Activated naive CD8-positive, alpha-beta T cell treated with anti-CD3 and anti-CD28 coated beads, Interleukin-2, amount 50 U/mL, for 24 hours (primary cell): ENCODE measurements at regions not wholly inside any gene's neighbourhood (a gene's known extent, or its start where the extent isn't known, plus 50 kb on each side); places are given as distances from the start of the nearest gene placed in this dataset.
"Not testable (repeated sequence)": the region's sequence is repeated elsewhere in the genome, so short reads cannot be mapped to it uniquely, and the experiment has no call there.

Experiments
- ATAC-seq: fragments of 150-1000 bp; cut with Tn5 transposase; one replicate; pipeline ENCODE4 v1.10.0; 2021
- DNase-seq: peaks from one replicate; pipeline ENCODE4 v3.0.0; 2021
- H3K27ac Mint-ChIP-seq: one replicate; pipeline ENCODE4 v1.8.0; 2021; ENCODE audit warnings: mild to moderate bottlenecking, mixed read lengths
- H3K27me3 Mint-ChIP-seq: one replicate; pipeline ENCODE4 v1.8.0; 2021; ENCODE audit warnings: mixed read lengths
- H3K36me3 Mint-ChIP-seq: one replicate; pipeline ENCODE4 v1.8.0; 2021; ENCODE audit warnings: low read depth, mixed read lengths
- H3K4me1 Mint-ChIP-seq: one replicate; pipeline ENCODE4 v1.8.0; 2021; ENCODE audit warnings: mixed read lengths
- H3K4me3 Mint-ChIP-seq: one replicate; pipeline ENCODE4 v1.8.0; 2021; ENCODE audit warnings: mild to moderate bottlenecking, moderate library complexity, mixed read lengths
- H3K9me3 Mint-ChIP-seq: one replicate; pipeline ENCODE4 v1.8.0; 2021; ENCODE audit warnings: mixed read lengths

DNA sequence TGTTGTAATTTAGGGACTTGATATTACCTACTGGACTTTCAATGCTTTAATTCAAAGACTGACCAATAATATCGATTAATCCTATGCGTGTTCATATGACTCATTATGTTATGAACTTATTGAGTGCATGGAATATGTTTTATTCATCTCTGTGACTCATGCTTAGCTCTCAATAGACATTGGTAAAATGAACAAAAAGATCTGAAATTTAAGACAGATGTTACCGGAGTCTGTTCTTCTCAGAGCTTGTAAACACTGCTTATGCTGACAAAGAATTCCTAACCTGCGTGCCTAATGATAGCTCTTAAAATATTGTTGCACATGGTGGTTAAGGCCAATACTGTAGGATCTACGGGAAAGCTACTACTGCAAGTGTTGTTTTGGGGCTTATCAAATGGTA lies 131.5 kb upstream of the ACBD5 start:
- DNase-seq, result no peak

DNA sequence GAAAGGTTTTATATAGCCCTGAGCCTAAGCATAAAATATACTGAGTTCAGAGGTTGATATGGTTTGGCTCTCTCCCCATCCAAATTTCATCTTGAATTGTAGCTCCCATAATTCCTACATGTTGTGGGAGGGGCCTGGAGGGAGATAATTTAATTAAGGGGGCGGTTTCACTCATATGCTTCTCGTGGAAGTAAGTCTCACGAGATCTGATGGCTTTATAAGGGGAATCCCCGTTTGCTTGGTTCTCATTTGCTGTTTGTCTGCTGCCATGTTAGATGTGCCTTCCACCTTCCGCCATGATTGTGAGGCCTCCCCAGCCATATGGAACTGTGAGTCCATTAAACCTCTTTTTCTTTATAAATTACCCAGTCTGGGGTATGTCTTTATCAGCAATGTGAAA lies 130.8 kb upstream of the ACBD5 start:
- not testable (repeated sequence) for H3K4me3 Mint-ChIP-seq, H3K9me3 Mint-ChIP-seq, H3K27me3 Mint-ChIP-seq, DNase-seq, H3K36me3 Mint-ChIP-seq, H3K27ac Mint-ChIP-seq, ATAC-seq
- peaks cover 11% of the 10 kb centered on the region for H3K4me1 Mint-ChIP-seq

More for the DNA sequence above, 131.5 kb upstream of the ACBD5 start:
- Mint-ChIP-seq H3K4me3 (no peak overlapping the region), H3K27ac (no peak overlapping the region), H3K36me3 (no peaks in the 10 kb centered on the region), H3K27me3 (peaks cover 3% of the 10 kb centered on the region), H3K4me1 (peaks cover 3% of the 10 kb centered on the region), H3K9me3 (no peaks in the 10 kb centered on the region)
- no peak for ATAC-seq

DNA sequence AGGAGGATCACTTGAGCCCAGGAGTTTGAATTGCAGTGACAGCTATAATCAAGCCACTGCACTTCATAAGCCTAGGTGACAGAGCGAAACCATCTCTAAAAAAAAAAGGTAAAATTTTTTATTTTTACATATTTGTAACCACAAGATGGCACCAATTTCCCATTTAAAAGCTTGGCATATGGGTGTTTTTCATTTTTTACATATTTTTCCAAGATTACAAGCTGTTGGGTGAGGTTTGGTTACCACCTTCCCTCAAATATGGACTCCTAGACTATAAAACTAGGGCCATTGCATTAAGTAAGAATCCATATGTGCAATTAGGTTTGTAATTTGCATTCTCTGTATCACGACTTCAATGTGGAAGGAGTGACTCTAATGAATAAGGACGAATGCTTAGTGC lies 129.3 kb upstream of the ACBD5 start:
- H3K36me3 Mint-ChIP-seq, result no peaks in the 10 kb centered on the region
- H3K4me1 Mint-ChIP-seq, result peaks cover 16% of the 10 kb centered on the region
- no peaks in the 10 kb centered on the region for H3K9me3 Mint-ChIP-seq
- no peak overlapping the region for H3K27ac Mint-ChIP-seq
- peaks cover 3% of the 10 kb centered on the region for H3K27me3 Mint-ChIP-seq
- H3K4me3 Mint-ChIP-seq, result no peak overlapping the region
- ATAC-seq, result no peak
- no peak for DNase-seq

DNA sequence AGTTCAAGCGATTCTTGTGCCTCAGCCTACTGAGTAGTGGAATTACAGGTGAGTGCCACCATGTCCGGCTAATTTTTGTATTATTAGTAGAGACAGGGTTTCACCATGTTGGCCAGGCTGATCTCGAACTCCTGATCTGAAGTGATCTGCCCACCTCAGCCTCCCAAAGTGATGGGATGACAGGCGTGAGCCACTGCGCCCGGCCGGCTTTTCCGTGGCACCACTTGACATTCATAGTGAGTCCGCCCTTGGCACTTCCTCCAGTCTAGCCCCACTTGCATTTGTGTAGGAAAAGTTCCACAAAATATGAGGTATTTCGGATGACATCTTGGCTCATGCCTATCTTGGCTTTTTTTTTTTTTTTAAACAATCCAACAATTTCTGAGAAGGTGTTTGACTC lies 128.1 kb upstream of the ACBD5 start:
- H3K9me3 Mint-ChIP-seq, result no peaks in the 10 kb centered on the region
- peaks cover 16% of the 10 kb centered on the region for H3K4me1 Mint-ChIP-seq
- no peak overlapping the region for H3K27ac Mint-ChIP-seq
- H3K4me3 Mint-ChIP-seq, result no peak overlapping the region
- DNase-seq (no peak), ATAC-seq (no peak)
- H3K36me3 Mint-ChIP-seq, result no peaks in the 10 kb centered on the region
- H3K27me3 Mint-ChIP-seq, result no peaks in the 10 kb centered on the region

DNA sequence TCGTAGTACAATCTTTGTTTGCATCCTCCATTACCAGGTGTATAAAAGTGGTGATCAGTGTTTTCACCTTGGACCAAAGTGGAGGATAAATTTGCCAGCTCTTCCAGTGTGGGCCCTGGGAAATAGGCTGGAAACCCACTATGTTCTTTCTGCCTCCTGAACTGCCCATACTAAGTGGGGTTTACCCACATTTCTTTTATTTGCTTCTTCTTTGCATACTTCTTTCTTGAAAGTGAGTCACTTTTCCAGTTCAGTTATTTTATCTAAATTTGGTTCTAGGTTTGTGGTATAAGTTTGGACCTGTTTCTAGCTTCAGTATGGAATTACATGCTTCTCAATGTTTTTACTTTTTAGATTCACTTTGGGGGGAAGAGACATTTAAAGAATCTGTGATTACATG lies 126.2 kb upstream of the ACBD5 start:
- no peak overlapping the region for H3K4me3 Mint-ChIP-seq
- no peaks in the 10 kb centered on the region for H3K27me3 Mint-ChIP-seq
- ATAC-seq, result no peak
- no peak for DNase-seq
- no peaks in the 10 kb centered on the region for H3K9me3 Mint-ChIP-seq
- no peaks in the 10 kb centered on the region for H3K36me3 Mint-ChIP-seq
- H3K4me1 Mint-ChIP-seq, result peaks cover 16% of the 10 kb centered on the region
- no peak overlapping the region for H3K27ac Mint-ChIP-seq

DNA sequence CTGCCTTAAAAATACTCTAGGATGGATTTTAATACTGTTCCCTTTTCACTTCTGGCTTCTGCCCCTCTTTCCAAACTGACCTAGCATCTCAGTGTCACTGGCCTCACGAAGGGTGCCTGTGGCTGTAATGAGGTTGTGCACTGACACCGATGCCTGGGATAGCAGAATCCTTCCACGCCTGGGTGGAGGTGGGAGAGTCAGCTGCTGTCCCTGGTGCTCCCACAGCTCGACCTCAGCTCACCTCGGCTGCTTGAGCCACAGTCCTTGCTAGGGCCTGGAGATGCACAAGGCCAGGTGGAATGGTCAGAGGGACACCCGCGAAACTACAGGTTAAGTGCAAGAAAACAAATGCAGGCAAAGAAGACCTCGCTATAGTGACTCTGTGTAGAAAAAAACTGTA lies 123.4 kb upstream of the ACBD5 start:
- Mint-ChIP-seq H3K4me3 (no peak overlapping the region), H3K36me3 (no peaks in the 10 kb centered on the region), H3K4me1 (peaks cover 16% of the 10 kb centered on the region), H3K9me3 (no peaks in the 10 kb centered on the region), H3K27me3 (no peaks in the 10 kb centered on the region), H3K27ac (no peak overlapping the region)
- no peak for DNase-seq
- ATAC-seq, result no peak

DNA sequence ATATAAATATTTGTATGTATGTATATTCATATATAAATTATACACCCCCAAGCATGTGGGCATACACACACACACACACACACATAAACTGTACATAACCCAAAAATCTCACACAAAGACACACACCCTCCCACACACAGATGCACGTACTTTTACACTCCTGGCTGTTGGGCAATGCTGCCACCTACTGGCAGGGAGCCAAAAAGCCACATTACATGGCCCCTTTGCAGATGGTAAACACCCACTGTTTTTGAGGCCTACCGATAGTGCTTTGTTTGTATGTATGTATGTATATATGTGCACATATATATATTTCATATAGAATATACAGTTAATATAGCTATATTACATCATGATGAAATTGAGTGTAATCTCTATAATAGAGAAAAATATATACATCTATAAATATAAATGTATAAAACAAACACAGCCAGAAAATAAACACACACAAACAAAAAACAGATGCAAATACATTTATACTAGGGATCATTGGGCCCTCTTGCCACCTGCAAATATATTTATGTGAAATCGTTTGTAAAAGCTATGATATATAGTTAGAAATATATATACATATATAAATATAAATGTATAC lies 120.1 kb upstream of the ACBD5 start:
- ATAC-seq, result peak; percentile 69
- H3K4me1 Mint-ChIP-seq, result peaks cover 3% of the 10 kb centered on the region

DNA sequence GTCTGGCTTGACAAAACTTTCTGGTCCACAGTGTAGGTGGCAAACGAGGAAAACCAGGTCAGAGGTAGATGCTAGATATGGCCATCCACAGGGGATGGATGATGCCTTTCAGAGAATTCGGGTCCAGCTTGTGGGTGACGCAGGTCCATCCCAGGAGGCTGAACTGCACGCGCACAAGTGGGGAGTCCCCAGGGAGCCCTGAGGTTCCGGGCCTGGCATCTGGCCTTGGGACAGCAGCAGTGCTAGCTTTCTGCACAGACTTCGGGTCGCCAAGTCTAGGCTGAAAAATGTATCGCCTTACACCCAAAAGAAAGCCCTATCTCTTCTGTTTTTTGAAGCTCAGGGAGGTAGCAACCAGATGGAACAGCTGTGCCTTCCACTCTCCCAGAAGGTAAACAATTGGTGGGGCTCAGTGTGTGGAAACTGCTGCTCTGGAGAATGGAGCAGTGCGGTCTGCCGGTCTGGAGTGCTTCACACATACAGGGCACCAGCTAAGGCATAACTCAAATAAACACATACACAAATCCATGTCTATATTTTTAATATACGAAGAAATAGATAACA lies 119.3 kb upstream of the ACBD5 start:
- Mint-ChIP-seq H3K27me3 (no peaks in the 10 kb centered on the region), H3K36me3 (no peaks in the 10 kb centered on the region), H3K4me3 (no peak overlapping the region), H3K9me3 (no peaks in the 10 kb centered on the region), H3K4me1 (peaks cover 2% of the 10 kb centered on the region), H3K27ac (no peak overlapping the region)
- DNase-seq, result no peak
- no peak for ATAC-seq

More for the DNA sequence above, 120.1 kb upstream of the ACBD5 start:
- Mint-ChIP-seq H3K27me3 (no peaks in the 10 kb centered on the region), H3K36me3 (no peaks in the 10 kb centered on the region), H3K4me3 (no peak overlapping the region), H3K9me3 (no peaks in the 10 kb centered on the region), H3K27ac (no peak overlapping the region)
- peak; percentile 81 for DNase-seq

DNA sequence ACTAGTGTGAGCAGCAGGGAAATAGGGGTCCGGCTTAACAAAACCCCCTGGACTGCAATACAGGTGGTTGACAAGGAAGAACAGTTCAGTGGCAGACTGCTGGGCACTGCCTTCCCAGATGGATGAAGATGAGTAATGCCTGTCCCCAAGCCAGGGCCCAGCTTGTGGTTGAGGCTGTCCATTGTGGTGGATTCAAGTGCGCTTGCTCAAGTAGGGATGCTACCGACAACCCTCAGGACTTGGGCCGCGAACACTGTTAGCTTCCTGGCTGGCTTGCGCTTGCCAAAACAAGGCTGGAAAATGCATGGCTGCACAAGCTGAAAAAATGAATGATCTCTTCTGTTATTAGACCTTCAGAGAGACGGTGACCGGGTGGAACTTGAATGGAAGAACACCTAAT lies 116.1 kb upstream of the ACBD5 start:
- no peak for ATAC-seq
- DNase-seq, result no peak
- no peak overlapping the region for H3K4me3 Mint-ChIP-seq
- H3K4me1 Mint-ChIP-seq, result peaks cover 10% of the 10 kb centered on the region
- peaks cover 3% of the 10 kb centered on the region for H3K27me3 Mint-ChIP-seq
- no peaks in the 10 kb centered on the region for H3K9me3 Mint-ChIP-seq
- no peak overlapping the region for H3K27ac Mint-ChIP-seq
- no peaks in the 10 kb centered on the region for H3K36me3 Mint-ChIP-seq

DNA sequence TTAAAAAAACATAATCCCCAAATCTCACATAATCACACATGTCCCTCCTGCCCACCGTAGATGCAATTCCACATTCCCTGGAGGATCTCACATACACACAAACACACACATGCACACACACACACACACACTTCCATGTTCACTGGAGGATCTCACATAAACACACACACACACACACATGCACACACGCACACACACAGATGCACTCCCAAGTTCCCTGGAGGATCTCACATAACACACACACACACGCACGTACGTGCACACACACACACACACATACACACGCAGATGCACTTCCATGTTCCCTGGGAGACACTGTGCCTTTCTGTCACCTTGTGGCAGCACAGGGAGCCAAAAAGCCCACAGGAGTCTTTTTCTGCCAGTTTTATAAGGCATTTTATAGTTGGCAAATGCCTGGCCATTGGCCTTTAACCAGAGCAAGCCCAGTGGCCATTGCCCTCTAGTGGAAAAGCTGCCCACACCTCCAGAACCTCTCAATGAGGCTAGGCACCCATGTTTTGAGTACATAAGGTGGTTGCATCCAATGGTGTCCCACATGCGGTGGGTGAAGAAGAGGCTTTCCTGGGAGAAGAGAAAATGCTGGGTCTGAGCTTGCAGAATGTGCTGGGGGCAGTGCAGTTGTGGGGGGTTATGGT lies 115.4 kb upstream of the ACBD5 start:
- ATAC-seq (no peak), DNase-seq (no peak)
- H3K27me3 Mint-ChIP-seq, result peaks cover 3% of the 10 kb centered on the region
- H3K36me3 Mint-ChIP-seq, result no peaks in the 10 kb centered on the region
- H3K9me3 Mint-ChIP-seq, result no peaks in the 10 kb centered on the region
- H3K4me3 Mint-ChIP-seq, result no peak overlapping the region
- no peak overlapping the region for H3K27ac Mint-ChIP-seq
- peaks cover 10% of the 10 kb centered on the region for H3K4me1 Mint-ChIP-seq

DNA sequence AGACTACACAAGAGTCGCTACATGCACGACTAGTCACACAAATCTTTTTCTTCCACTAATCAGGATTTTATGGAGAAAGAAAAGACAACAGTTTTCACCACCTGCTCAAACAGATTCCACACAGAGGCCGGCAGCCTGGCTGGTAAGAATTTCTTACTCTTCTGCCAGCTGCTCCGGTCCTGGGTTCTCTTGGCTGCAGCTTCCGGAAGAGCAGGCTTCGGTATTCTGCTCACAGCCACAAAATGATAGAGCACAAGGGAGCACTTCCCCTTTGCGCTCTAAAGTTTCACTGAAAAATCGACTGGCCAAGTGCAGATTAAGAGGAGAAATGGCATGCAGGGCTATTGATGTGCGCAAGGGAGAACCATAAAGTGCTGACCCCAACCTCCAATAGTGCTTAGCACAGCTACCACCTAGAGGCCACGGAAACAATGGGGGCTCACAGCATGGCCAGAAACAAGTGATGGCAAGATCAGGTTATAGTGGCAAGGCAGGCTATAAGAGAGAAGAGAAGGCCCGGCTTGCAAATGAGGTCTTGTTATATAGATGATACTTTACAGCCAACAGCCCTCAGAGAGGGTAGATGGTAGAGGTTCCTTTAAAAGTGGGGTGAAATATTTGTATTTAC lies 114.2 kb upstream of the ACBD5 start:
- H3K27me3 Mint-ChIP-seq, H3K36me3 Mint-ChIP-seq, H3K4me1 Mint-ChIP-seq, DNase-seq, H3K9me3 Mint-ChIP-seq: not testable (repeated sequence)
- peak; percentile 52 for ATAC-seq
- peak overlapping the region; percentile 75 for H3K27ac Mint-ChIP-seq
- H3K4me3 Mint-ChIP-seq, result peak overlapping the region; percentile 55

DNA sequence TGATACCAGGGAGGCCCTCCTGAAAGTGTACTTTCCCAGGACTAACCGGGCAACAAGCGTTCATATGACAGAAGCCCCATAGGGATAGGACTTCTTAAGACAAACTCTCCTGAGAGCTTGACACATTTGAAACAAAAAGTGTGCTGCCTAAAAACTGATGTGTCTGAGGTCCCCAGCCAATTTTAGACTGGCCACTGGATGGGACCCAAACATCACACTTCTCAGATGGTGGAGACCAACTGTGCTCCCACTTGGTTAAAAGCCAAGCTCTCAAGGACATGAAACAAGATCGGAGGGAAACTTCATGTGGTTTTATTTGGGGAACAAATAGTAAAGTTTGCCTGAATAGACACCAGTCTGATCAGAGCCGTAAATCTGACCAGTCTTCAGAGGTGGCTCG lies 113.5 kb upstream of the ACBD5 start:
- not testable (repeated sequence) for DNase-seq, H3K4me1 Mint-ChIP-seq, ATAC-seq, H3K9me3 Mint-ChIP-seq, H3K27me3 Mint-ChIP-seq, H3K36me3 Mint-ChIP-seq
- H3K4me3 Mint-ChIP-seq, result peak overlapping the region; percentile 55
- peak overlapping the region; percentile 75 for H3K27ac Mint-ChIP-seq

DNA sequence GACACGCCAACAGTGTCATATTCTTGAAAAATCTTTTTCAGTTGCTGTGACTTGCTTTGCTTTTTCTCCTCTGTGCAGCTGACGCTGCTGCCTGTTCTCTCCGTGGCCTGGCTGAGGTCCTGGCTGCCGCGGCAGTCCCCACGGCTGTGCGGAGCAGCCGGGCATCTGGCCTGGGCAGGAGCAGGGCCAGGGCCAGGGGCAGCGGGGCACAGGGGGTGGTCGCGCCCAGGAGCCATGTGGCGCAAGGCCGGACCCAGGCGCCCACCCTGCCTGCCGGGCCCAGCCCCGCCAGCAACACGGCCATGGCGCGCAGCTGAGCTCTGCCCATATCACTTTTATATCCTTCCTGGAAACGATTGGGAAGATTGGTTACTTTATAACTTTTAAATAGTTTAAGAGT lies 109.4 kb upstream of the ACBD5 start:
- Mint-ChIP-seq H3K9me3 (no peaks in the 10 kb centered on the region), H3K27me3 (peaks cover 17% of the 10 kb centered on the region), H3K4me1 (peaks cover 32% of the 10 kb centered on the region), H3K4me3 (no peak overlapping the region), H3K27ac (no peak overlapping the region), H3K36me3 (no peaks in the 10 kb centered on the region)
- ATAC-seq (no peak), DNase-seq (no peak)

DNA sequence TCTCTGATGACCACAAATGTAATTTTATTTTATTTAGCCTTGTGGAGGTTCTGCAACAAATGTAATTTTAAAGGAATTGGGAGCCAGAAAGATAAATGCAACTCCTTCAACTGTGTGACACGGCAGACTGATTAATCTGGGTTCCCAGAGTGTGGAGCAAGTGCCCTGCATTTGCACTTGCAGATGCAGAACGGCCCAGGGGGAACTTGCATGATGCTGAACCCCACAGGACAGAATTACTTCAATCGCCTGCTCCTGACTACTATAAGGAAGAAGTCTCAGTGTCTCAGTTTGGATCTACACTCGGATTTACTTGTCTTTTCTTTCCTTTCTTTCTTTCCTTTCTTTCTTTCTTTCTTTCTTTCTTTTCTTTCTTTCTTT lies 107.2 kb upstream of the ACBD5 start:
- H3K27ac Mint-ChIP-seq, H3K4me3 Mint-ChIP-seq, DNase-seq, H3K36me3 Mint-ChIP-seq, H3K9me3 Mint-ChIP-seq, ATAC-seq: not testable (repeated sequence)
- Mint-ChIP-seq H3K4me1 (peaks cover 37% of the 10 kb centered on the region), H3K27me3 (peaks cover 19% of the 10 kb centered on the region)

DNA sequence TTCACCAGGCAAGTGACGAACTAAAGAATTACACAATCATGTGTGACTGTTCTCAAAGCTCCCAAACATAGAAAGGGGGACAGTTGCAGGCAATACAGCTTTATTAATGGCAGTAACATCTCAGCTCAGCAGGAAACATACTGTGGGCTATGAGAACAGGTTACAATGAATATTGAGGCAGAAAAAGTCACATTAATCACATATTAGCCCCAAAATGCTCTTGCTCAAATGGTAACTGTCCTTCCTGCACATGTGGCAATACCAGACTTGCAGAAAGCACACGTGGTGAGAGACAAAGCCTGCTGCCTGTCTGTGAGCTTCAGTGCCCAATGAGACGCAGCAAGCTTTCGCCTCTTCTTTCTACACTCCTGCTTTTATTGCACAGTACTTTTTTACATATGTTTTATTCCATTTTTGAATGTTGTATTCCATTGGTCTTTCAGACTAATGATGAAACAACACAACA lies 104.9 kb upstream of the ACBD5 start:
- H3K36me3 Mint-ChIP-seq, result no peaks in the 10 kb centered on the region
- peak overlapping the region; percentile 86 for H3K27ac Mint-ChIP-seq
- DNase-seq, result no peak
- ATAC-seq, result peak; percentile 38
- peaks cover 37% of the 10 kb centered on the region for H3K4me1 Mint-ChIP-seq
- peak overlapping the region; percentile 30 for H3K4me3 Mint-ChIP-seq
- H3K27me3 Mint-ChIP-seq, result peaks cover 16% of the 10 kb centered on the region
- no peaks in the 10 kb centered on the region for H3K9me3 Mint-ChIP-seq
